ENCODE measurements at regions not wholly inside any gene's neighbourhood (a gene's known extent, or its start where the extent isn't known, plus 50 kb on each side); places are given as distances from the start of the nearest gene placed in this dataset.

GRCh38 chr2:236702657-236703372 lies 133.2 kb downstream of the ACKR3 start:
- H3K27me3 Mint-ChIP-seq (ENCODE audit: low read depth): no peaks in the 10 kb centered on the region
- no peaks in the 10 kb centered on the region for H3K9me3 Mint-ChIP-seq
- no peaks in the 10 kb centered on the region for H3K36me3 Mint-ChIP-seq (ENCODE audit: insufficient read depth)
- H3K4me3 Mint-ChIP-seq: no peak overlapping the region
- H3K4me1 Mint-ChIP-seq (ENCODE audit: low read depth): no peaks in the 10 kb centered on the region
- DNase-seq (no peak), ATAC-seq (no peak)

GRCh38 chr2:236703373-236703709 lies 133.7 kb downstream of the ACKR3 start:
- H3K36me3 Mint-ChIP-seq (ENCODE audit: insufficient read depth): no peaks in the 10 kb centered on the region
- H3K4me3 Mint-ChIP-seq: no peak overlapping the region
- no peaks in the 10 kb centered on the region for H3K4me1 Mint-ChIP-seq (ENCODE audit: low read depth)
- DNase-seq: no peak
- H3K9me3 Mint-ChIP-seq: no peaks in the 10 kb centered on the region
- ATAC-seq: no peak
- H3K27me3 Mint-ChIP-seq (ENCODE audit: low read depth): no peaks in the 10 kb centered on the region

- no peaks in the 10 kb centered on the region for H3K4me1 Mint-ChIP-seq (ENCODE audit: low read depth)
- no peaks in the 10 kb centered on the region for H3K36me3 Mint-ChIP-seq (ENCODE audit: insufficient read depth)
- no peak overlapping the region for H3K4me3 Mint-ChIP-seq
- ATAC-seq (no peak), DNase-seq (no peak)
- no peaks in the 10 kb centered on the region for H3K27me3 Mint-ChIP-seq (ENCODE audit: low read depth)
- H3K9me3 Mint-ChIP-seq: no peaks in the 10 kb centered on the region
Measured at GRCh38 chr2:236703906-236704305, 134.3 kb downstream of the ACKR3 start.

- DNase-seq (no peak), ATAC-seq (no peak)
- Mint-ChIP-seq H3K36me3 (ENCODE audit: insufficient read depth) (no peaks in the 10 kb centered on the region), H3K4me3 (no peak overlapping the region), H3K4me1 (ENCODE audit: low read depth) (no peaks in the 10 kb centered on the region), H3K9me3 (no peaks in the 10 kb centered on the region), H3K27me3 (ENCODE audit: low read depth) (no peaks in the 10 kb centered on the region)
Measured at GRCh38 chr2:236704887-236705286, 135.3 kb downstream of the ACKR3 start.

GRCh38 chr2:236705295-236706105 lies 135.9 kb downstream of the ACKR3 start:
- DNase-seq: no peak
- H3K36me3 Mint-ChIP-seq (ENCODE audit: insufficient read depth): no peaks in the 10 kb centered on the region

GRCh38 chr2:236706288-236706687 lies 136.7 kb downstream of the ACKR3 start:
- ATAC-seq (no peak), DNase-seq (no peak)
- Mint-ChIP-seq H3K9me3 (no peaks in the 10 kb centered on the region), H3K27me3 (ENCODE audit: low read depth) (no peaks in the 10 kb centered on the region), H3K4me1 (ENCODE audit: low read depth) (no peaks in the 10 kb centered on the region), H3K4me3 (no peak overlapping the region), H3K36me3 (ENCODE audit: insufficient read depth) (no peaks in the 10 kb centered on the region)

More at GRCh38 chr2:236705295-236706105, 135.9 kb downstream of the ACKR3 start:
- H3K4me3 Mint-ChIP-seq: no peak overlapping the region
- no peak for ATAC-seq
- no peaks in the 10 kb centered on the region for H3K9me3 Mint-ChIP-seq
- no peaks in the 10 kb centered on the region for H3K4me1 Mint-ChIP-seq (ENCODE audit: low read depth)
- no peaks in the 10 kb centered on the region for H3K27me3 Mint-ChIP-seq (ENCODE audit: low read depth)

- ATAC-seq (no peak), DNase-seq (no peak)
- Mint-ChIP-seq H3K4me3 (no peak overlapping the region), H3K27me3 (ENCODE audit: low read depth) (no peaks in the 10 kb centered on the region), H3K9me3 (no peaks in the 10 kb centered on the region), H3K4me1 (ENCODE audit: low read depth) (no peaks in the 10 kb centered on the region), H3K36me3 (ENCODE audit: insufficient read depth) (no peaks in the 10 kb centered on the region)
Measured at GRCh38 chr2:236706803-236707202, 137.2 kb downstream of the ACKR3 start.

GRCh38 chr2:236711440-236711839 lies 141.8 kb downstream of the ACKR3 start:
- ATAC-seq: no peak
- no peak overlapping the region for H3K4me3 Mint-ChIP-seq
- H3K4me1 Mint-ChIP-seq (ENCODE audit: low read depth): no peaks in the 10 kb centered on the region

GRCh38 chr2:236712304-236712703 lies 142.7 kb downstream of the ACKR3 start:
- Mint-ChIP-seq H3K4me3 (no peak overlapping the region), H3K36me3 (ENCODE audit: insufficient read depth) (no peaks in the 10 kb centered on the region), H3K9me3 (no peaks in the 10 kb centered on the region), H3K27me3 (ENCODE audit: low read depth) (peaks cover 19% of the 10 kb centered on the region), H3K4me1 (ENCODE audit: low read depth) (no peaks in the 10 kb centered on the region)
- DNase-seq: no peak
- ATAC-seq: no peak

More at GRCh38 chr2:236711440-236711839, 141.8 kb downstream of the ACKR3 start:
- H3K36me3 Mint-ChIP-seq (ENCODE audit: insufficient read depth): no peaks in the 10 kb centered on the region
- no peaks in the 10 kb centered on the region for H3K9me3 Mint-ChIP-seq
- H3K27me3 Mint-ChIP-seq (ENCODE audit: low read depth): peaks cover 16% of the 10 kb centered on the region
- no peak for DNase-seq

- Mint-ChIP-seq H3K4me1 (ENCODE audit: low read depth) (no peaks in the 10 kb centered on the region), H3K36me3 (ENCODE audit: insufficient read depth) (no peaks in the 10 kb centered on the region), H3K4me3 (no peak overlapping the region), H3K9me3 (no peaks in the 10 kb centered on the region), H3K27me3 (ENCODE audit: low read depth) (peaks cover 21% of the 10 kb centered on the region)
- DNase-seq (no peak), ATAC-seq (no peak)
Measured at GRCh38 chr2:236712961-236713673, 143.5 kb downstream of the ACKR3 start.

GRCh38 chr2:236714080-236714479 lies 144.5 kb downstream of the ACKR3 start:
- no peaks in the 10 kb centered on the region for H3K9me3 Mint-ChIP-seq
- H3K27me3 Mint-ChIP-seq (ENCODE audit: low read depth): peaks cover 21% of the 10 kb centered on the region
- no peaks in the 10 kb centered on the region for H3K4me1 Mint-ChIP-seq (ENCODE audit: low read depth)
- no peaks in the 10 kb centered on the region for H3K36me3 Mint-ChIP-seq (ENCODE audit: insufficient read depth)
- ATAC-seq: no peak
- H3K4me3 Mint-ChIP-seq: no peak overlapping the region
- DNase-seq: no peak

GRCh38 chr2:236715077-236715476 lies 145.5 kb downstream of the ACKR3 start:
- no peaks in the 10 kb centered on the region for H3K9me3 Mint-ChIP-seq
- H3K27me3 Mint-ChIP-seq (ENCODE audit: low read depth): peaks cover 21% of the 10 kb centered on the region
- no peaks in the 10 kb centered on the region for H3K4me1 Mint-ChIP-seq (ENCODE audit: low read depth)
- ATAC-seq (no peak), DNase-seq (no peak)
- no peaks in the 10 kb centered on the region for H3K36me3 Mint-ChIP-seq (ENCODE audit: insufficient read depth)
- H3K4me3 Mint-ChIP-seq: no peak overlapping the region

GRCh38 chr2:236715491-236715961 lies 145.9 kb downstream of the ACKR3 start:
- DNase-seq (no peak), ATAC-seq (no peak)
- Mint-ChIP-seq H3K4me1 (ENCODE audit: low read depth) (no peaks in the 10 kb centered on the region), H3K27me3 (ENCODE audit: low read depth) (peaks cover 21% of the 10 kb centered on the region), H3K36me3 (ENCODE audit: insufficient read depth) (no peaks in the 10 kb centered on the region), H3K4me3 (no peak overlapping the region), H3K9me3 (no peaks in the 10 kb centered on the region)

- no peaks in the 10 kb centered on the region for H3K4me1 Mint-ChIP-seq (ENCODE audit: low read depth)
- no peak overlapping the region for H3K4me3 Mint-ChIP-seq
- H3K27me3 Mint-ChIP-seq (ENCODE audit: low read depth): peaks cover 21% of the 10 kb centered on the region
- H3K9me3 Mint-ChIP-seq: no peaks in the 10 kb centered on the region
- ATAC-seq (no peak), DNase-seq (no peak)
- no peaks in the 10 kb centered on the region for H3K36me3 Mint-ChIP-seq (ENCODE audit: insufficient read depth)
Measured at GRCh38 chr2:236717120-236717519, 147.5 kb downstream of the ACKR3 start.
